HG02981 (cell line): ENCODE measurements at regions not wholly inside any gene's neighbourhood (a gene's known extent, or its start where the extent isn't known, plus 50 kb on each side); places are given as distances from the start of the nearest gene placed in this dataset.

ENCODE experiments used
- ATAC-seq: cut with Tn5 transposase; IDR thresholded peaks from one replicate; pipeline ENCODE4 v1.9.1; 2021; ENCODE audit warnings: mild to moderate bottlenecking, moderate library complexity; ENCODE audit not compliant: unreplicated experiment

- ATAC-seq, result no peak
Measured at GRCh38 chr18:49663899-49664890, 102.3 kb downstream of the LIPG start.

GRCh38 chr18:49662506-49662905 is 100.6 kb downstream of the LIPG start:
- no peak for ATAC-seq

- no peak for ATAC-seq
Measured at GRCh38 chr18:49658823-49659404, 97.1 kb downstream of the LIPG start.

GRCh38 chr18:49656073-49656692 is 94.3 kb downstream of the LIPG start:
- ATAC-seq, result no peak

GRCh38 chr18:49655266-49656072 is 93.6 kb downstream of the LIPG start:
- ATAC-seq, result no peak

GRCh38 chr18:49654347-49654746 is 92.5 kb downstream of the LIPG start:
- no peak for ATAC-seq

GRCh38 chr18:49652881-49653724 is 91.2 kb downstream of the LIPG start:
- ATAC-seq, result no peak

- no peak for ATAC-seq
Measured at GRCh38 chr18:49651033-49651432, 89.2 kb downstream of the LIPG start.

- ATAC-seq, result no peak
Measured at GRCh38 chr18:49650426-49650891, 88.6 kb downstream of the LIPG start.

- ATAC-seq, result no peak
Measured at GRCh38 chr18:49648811-49649210, 87.0 kb downstream of the LIPG start.
